Natural killer cell treated with Interleukin-12 subunit alpha and Interleukin-12 subunit beta and Interleukin-15 and Interleukin-18, amount 100 ng/mL, for 72 hours (primary cell): ENCODE measurements at regions not wholly inside any gene's neighbourhood (a gene's known extent, or its start where the extent isn't known, plus 50 kb on each side); places are given as distances from the start of the nearest gene placed in this dataset.

Experiments
- ATAC-seq, 2 donors: fragments of 150-1000 bp; cut with Tn5 transposase in 1 of 2; sonication (Bioruptor Pico), chemical (Tn5 transposase) in 1 of 2; 2 replicates each; pipeline ENCODE4 v1.10.0; 2021
- DNase-seq: peaks from one replicate; pipeline ENCODE4 v3.0.0; 2022; ENCODE audit warnings: low spot score
- H3K27ac Mint-ChIP-seq, 2 donors: 1 replicate in 1 of 2; 2 replicates in 1 of 2; pipeline ENCODE4 v1.8.0; 2022; ENCODE audit warnings: mixed read lengths in 2 of 2, mild to moderate bottlenecking in 1 of 2, moderate library complexity in 1 of 2
- H3K27me3 Mint-ChIP-seq, 2 donors: 1 replicate in 1 of 2; 2 replicates in 1 of 2; pipeline ENCODE4 v1.8.0; 2022; ENCODE audit warnings: mixed read lengths in 2 of 2
- H3K36me3 Mint-ChIP-seq: one replicate; pipeline ENCODE4 v1.8.0; 2022; ENCODE audit warnings: mixed read lengths
- H3K4me1 Mint-ChIP-seq, 2 donors: 1 replicate in 1 of 2; 2 replicates in 1 of 2; pipeline ENCODE4 v1.8.0; 2022; ENCODE audit warnings: low read depth in 2 of 2, mixed read lengths in 2 of 2, mild to moderate bottlenecking in 1 of 2
- H3K4me3 Mint-ChIP-seq: one replicate; pipeline ENCODE4 v1.8.0; 2022; ENCODE audit warnings: mixed read lengths
- H3K9me3 Mint-ChIP-seq: 2 replicates; pipeline ENCODE4 v1.8.0; 2022; ENCODE audit warnings: mixed read lengths

GRCh38 chr10:76723844-76724243 is 913.8 kb downstream of the KCNMA1 start:
- Mint-ChIP-seq H3K36me3 (no peaks in the 10 kb centered on the region), H3K4me1 (no peaks in the 10 kb centered on the region), H3K27ac (no peak overlapping the region), H3K9me3 (peaks cover 5% of the 10 kb centered on the region), H3K4me3 (no peak overlapping the region), H3K27me3 (no peaks in the 10 kb centered on the region)
- DNase-seq (no peak), ATAC-seq (no peak)

- peaks cover 5% of the 10 kb centered on the region for H3K9me3 Mint-ChIP-seq
- peaks cover 0 to 6% of the 10 kb centered on the region in 2 donors for H3K27me3 Mint-ChIP-seq
- ATAC-seq (no peak), DNase-seq (no peak)
- no peak overlapping the region for H3K4me3 Mint-ChIP-seq
- H3K27ac Mint-ChIP-seq, result no peak overlapping the region
- no peaks in the 10 kb centered on the region for H3K4me1 Mint-ChIP-seq
- H3K36me3 Mint-ChIP-seq, result no peaks in the 10 kb centered on the region
Measured at GRCh38 chr10:76721891-76722505, 915.6 kb downstream of the KCNMA1 start.

GRCh38 chr10:76719006-76719405 is 918.6 kb downstream of the KCNMA1 start:
- Mint-ChIP-seq H3K4me1 (no peaks in the 10 kb centered on the region), H3K27me3 (peaks cover 6 to 8% of the 10 kb centered on the region in 2 donors), H3K36me3 (peaks cover 5% of the 10 kb centered on the region), H3K27ac (no peak overlapping the region), H3K9me3 (peaks cover 12% of the 10 kb centered on the region), H3K4me3 (no peak overlapping the region)
- DNase-seq (no peak), ATAC-seq (no peak)

GRCh38 chr10:76717141-76717540 is 920.5 kb downstream of the KCNMA1 start:
- Mint-ChIP-seq H3K9me3 (peaks cover 12% of the 10 kb centered on the region), H3K4me3 (no peak overlapping the region), H3K27me3 (peaks cover 7 to 8% of the 10 kb centered on the region in 2 donors), H3K27ac (no peak overlapping the region), H3K4me1 (no peaks in the 10 kb centered on the region), H3K36me3 (peaks cover 6% of the 10 kb centered on the region)
- no peak for DNase-seq
- no peak for ATAC-seq

GRCh38 chr10:76711222-76711997 is 926.2 kb downstream of the KCNMA1 start:
- Mint-ChIP-seq H3K27me3 (peaks cover 2 to 7% of the 10 kb centered on the region in 2 donors), H3K27ac (no peak overlapping the region), H3K4me3 (no peak overlapping the region), H3K36me3 (peaks cover 6% of the 10 kb centered on the region), H3K4me1 (no peaks in the 10 kb centered on the region), H3K9me3 (peaks cover 10% of the 10 kb centered on the region)
- no peak for ATAC-seq
- DNase-seq, result no peak

GRCh38 chr10:76700241-76700640 is 937.4 kb downstream of the KCNMA1 start:
- no peaks in the 10 kb centered on the region for H3K9me3 Mint-ChIP-seq
- H3K4me3 Mint-ChIP-seq, result no peak overlapping the region
- peaks cover 0 to 7% of the 10 kb centered on the region in 2 donors for H3K27me3 Mint-ChIP-seq
- H3K4me1 Mint-ChIP-seq, result no peaks in the 10 kb centered on the region
- ATAC-seq, result no peak
- H3K36me3 Mint-ChIP-seq, result peaks cover 4% of the 10 kb centered on the region
- no peak overlapping the region for H3K27ac Mint-ChIP-seq
- DNase-seq, result no peak

- Mint-ChIP-seq H3K9me3 (peaks cover under 1% of the 10 kb centered on the region), H3K27me3 (peaks cover 0 to 9% of the 10 kb centered on the region in 2 donors), H3K27ac (no peak overlapping the region), H3K4me3 (no peak overlapping the region), H3K4me1 (no peaks in the 10 kb centered on the region), H3K36me3 (peaks cover 6% of the 10 kb centered on the region)
- ATAC-seq (no peak), DNase-seq (no peak)
Measured at GRCh38 chr10:76697923-76698322, 939.7 kb downstream of the KCNMA1 start.

GRCh38 chr10:76695069-76695468 is 942.5 kb downstream of the KCNMA1 start:
- H3K4me1 Mint-ChIP-seq, result no peaks in the 10 kb centered on the region
- no peak overlapping the region for H3K27ac Mint-ChIP-seq
- no peak overlapping the region for H3K4me3 Mint-ChIP-seq
- peaks cover 5% of the 10 kb centered on the region for H3K36me3 Mint-ChIP-seq
- peaks cover 8% of the 10 kb centered on the region for H3K9me3 Mint-ChIP-seq
- DNase-seq (no peak), ATAC-seq (no peak)
- peaks cover 0 to 9% of the 10 kb centered on the region in 2 donors for H3K27me3 Mint-ChIP-seq

GRCh38 chr10:76686201-76686600 is 951.4 kb downstream of the KCNMA1 start:
- H3K27me3 Mint-ChIP-seq, result no peaks in the 10 kb centered on the region
- no peaks in the 10 kb centered on the region for H3K36me3 Mint-ChIP-seq
- H3K4me3 Mint-ChIP-seq, result no peak overlapping the region
- H3K4me1 Mint-ChIP-seq, result no peaks in the 10 kb centered on the region
- no peak overlapping the region for H3K27ac Mint-ChIP-seq
- DNase-seq (no peak), ATAC-seq (no peak)
- H3K9me3 Mint-ChIP-seq, result peaks cover 11% of the 10 kb centered on the region

GRCh38 chr10:76684968-76685367 is 952.6 kb downstream of the KCNMA1 start:
- Mint-ChIP-seq H3K4me1 (no peaks in the 10 kb centered on the region), H3K27me3 (no peaks in the 10 kb centered on the region), H3K4me3 (no peak overlapping the region), H3K9me3 (peaks cover 8% of the 10 kb centered on the region), H3K27ac (no peak overlapping the region), H3K36me3 (no peaks in the 10 kb centered on the region)
- no peak for DNase-seq
- ATAC-seq, result no peak

GRCh38 chr10:76681153-76681552 is 956.5 kb downstream of the KCNMA1 start:
- H3K4me1 Mint-ChIP-seq, result no peaks in the 10 kb centered on the region
- no peaks in the 10 kb centered on the region for H3K36me3 Mint-ChIP-seq
- no peak for DNase-seq
- ATAC-seq, result no peak
- peaks cover 0 to 6% of the 10 kb centered on the region in 2 donors for H3K27me3 Mint-ChIP-seq
- H3K9me3 Mint-ChIP-seq, result peaks cover 6% of the 10 kb centered on the region
- no peak overlapping the region for H3K27ac Mint-ChIP-seq
- H3K4me3 Mint-ChIP-seq, result no peak overlapping the region

- Mint-ChIP-seq H3K4me1 (no peaks in the 10 kb centered on the region), H3K27me3 (peaks cover 0 to 6% of the 10 kb centered on the region in 2 donors), H3K4me3 (no peak overlapping the region), H3K27ac (no peak overlapping the region), H3K36me3 (no peaks in the 10 kb centered on the region), H3K9me3 (peaks cover 6% of the 10 kb centered on the region)
- ATAC-seq (no peak), DNase-seq (no peak)
Measured at GRCh38 chr10:76679030-76679429, 958.6 kb downstream of the KCNMA1 start.

- peaks cover 5% of the 10 kb centered on the region for H3K9me3 Mint-ChIP-seq
- H3K36me3 Mint-ChIP-seq, result no peaks in the 10 kb centered on the region
- H3K27ac Mint-ChIP-seq, result no peak overlapping the region
- DNase-seq (no peak), ATAC-seq (no peak)
- no peak overlapping the region for H3K4me3 Mint-ChIP-seq
- peaks cover 0 to 6% of the 10 kb centered on the region in 2 donors for H3K27me3 Mint-ChIP-seq
- H3K4me1 Mint-ChIP-seq, result no peaks in the 10 kb centered on the region
Measured at GRCh38 chr10:76675951-76676587, 961.5 kb downstream of the KCNMA1 start.

- DNase-seq, result no peak
- no peak for ATAC-seq
- Mint-ChIP-seq H3K36me3 (no peaks in the 10 kb centered on the region), H3K4me3 (no peak overlapping the region), H3K27me3 (peaks cover 0 to 6% of the 10 kb centered on the region in 2 donors), H3K9me3 (peaks cover 5% of the 10 kb centered on the region), H3K27ac (no peak overlapping the region), H3K4me1 (no peaks in the 10 kb centered on the region)
Measured at GRCh38 chr10:76675561-76675950, 962.1 kb downstream of the KCNMA1 start.
